MCF 10A (cell line): ENCODE measurements at regions not wholly inside any gene's neighbourhood (a gene's known extent, or its start where the extent isn't known, plus 50 kb on each side); places are given as distances from the start of the nearest gene placed in this dataset.

Experiments
- BruUV-seq: library from RNA; stranded (reverse); fragments of 400-500 nt; replicated peaks from 2 replicates; lab custom pipeline; 2021; lab: Mats Ljungman, UMichigan
- CTCF ChIA-PET: fragments of 300-600 bp; sonication (Branson Sonifier 250); formaldehyde crosslinking; extraction: SDS; loops from one replicate; lab custom pipeline; 2021; ENCODE audit warnings: antibody characterized with exemption, inconsistent platforms; lab: Yijun Ruan, JAX
- POLR2A ChIA-PET: fragments of 300-600, 350-650 bp; sonication (Branson Sonifier 250); formaldehyde crosslinking; extraction: SDS; loops from one replicate; lab custom pipeline; 2020; ENCODE audit warnings: antibody characterized with exemption, inconsistent platforms; lab: Yijun Ruan, JAX
- DNase-seq: peaks from one replicate; pipeline ENCODE4 v3.0.0-alpha.2; 2018; ENCODE audit not compliant: unreplicated experiment
- H3K27ac Mint-ChIP-seq: one replicate; pipeline ENCODE4 v1.8.0; 2022; ENCODE audit warnings: mild to moderate bottlenecking, low read depth, mixed read lengths; ENCODE audit not compliant: unreplicated experiment
- H3K27me3 Mint-ChIP-seq: one replicate; pipeline ENCODE4 v1.8.0; 2022; ENCODE audit warnings: mixed read lengths; ENCODE audit not compliant: insufficient read depth, unreplicated experiment
- H3K36me3 Mint-ChIP-seq: one replicate; pipeline ENCODE4 v1.8.0; 2022; ENCODE audit warnings: mild to moderate bottlenecking, moderate library complexity, mixed read lengths; ENCODE audit not compliant: insufficient read depth, unreplicated experiment
- H3K4me1 Mint-ChIP-seq: one replicate; pipeline ENCODE4 v1.8.0; 2022; ENCODE audit warnings: mixed read lengths; ENCODE audit not compliant: insufficient read depth, unreplicated experiment
- H3K4me3 Mint-ChIP-seq: one replicate; pipeline ENCODE4 v1.8.0; 2022; ENCODE audit warnings: mild to moderate bottlenecking, moderate library complexity, mixed read lengths; ENCODE audit not compliant: unreplicated experiment
- H3K9me3 Mint-ChIP-seq: one replicate; pipeline ENCODE4 v1.8.0; 2022; ENCODE audit warnings: mixed read lengths; ENCODE audit not compliant: unreplicated experiment
- intact Hi-C: fragments of 100-400 bp; cut with micrococcal nuclease; formaldehyde crosslinking; loops from 2 replicates; pipeline ENCODE4 v1.14.1; 2022
- TF ChIP-seq, protein P1 (sequence below): fragments of 200-600 bp; IDR thresholded peaks from one replicate; pipeline ENCODE4 v1.8.0; 2022; ENCODE audit warnings: antibody characterized with exemption, mild to moderate bottlenecking; ENCODE audit not compliant: unreplicated experiment

DNA sequence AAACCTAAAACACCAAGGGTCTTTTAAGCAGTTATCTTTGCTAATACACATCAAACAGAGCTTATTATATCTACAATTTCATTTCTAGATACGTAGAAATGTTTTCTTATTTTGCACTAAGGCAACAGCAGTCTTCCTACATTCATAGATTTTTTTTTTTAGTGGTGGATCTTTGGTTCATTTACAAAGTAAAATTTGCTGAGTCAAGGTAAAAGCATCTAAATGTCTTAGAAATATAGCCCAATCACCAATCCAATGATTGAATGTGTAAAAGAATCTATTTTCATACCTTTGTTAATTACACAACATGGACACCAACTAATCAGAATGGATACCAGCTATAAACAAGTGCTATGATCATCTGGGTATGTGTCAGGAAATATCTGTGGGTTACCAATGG, 272.2 kb upstream of the TMPO start:
- no peak overlapping the region for H3K27ac Mint-ChIP-seq
- ChIA-PET POLR2A (interaction anchor here (0.6 kb wide), 1 partner anchor 1588 kb away, joined by 5 read pairs; no protein-coding TSS in a partner anchor), CTCF (no interaction called here)
- intact Hi-C loops = no loop called here
- H3K4me1 Mint-ChIP-seq = peaks cover 6% of the 10 kb centered on the region
- H3K4me3 Mint-ChIP-seq = no peak overlapping the region
- no TSS peak for BruUV-seq
- TF ChIP-seq, protein P1, sequence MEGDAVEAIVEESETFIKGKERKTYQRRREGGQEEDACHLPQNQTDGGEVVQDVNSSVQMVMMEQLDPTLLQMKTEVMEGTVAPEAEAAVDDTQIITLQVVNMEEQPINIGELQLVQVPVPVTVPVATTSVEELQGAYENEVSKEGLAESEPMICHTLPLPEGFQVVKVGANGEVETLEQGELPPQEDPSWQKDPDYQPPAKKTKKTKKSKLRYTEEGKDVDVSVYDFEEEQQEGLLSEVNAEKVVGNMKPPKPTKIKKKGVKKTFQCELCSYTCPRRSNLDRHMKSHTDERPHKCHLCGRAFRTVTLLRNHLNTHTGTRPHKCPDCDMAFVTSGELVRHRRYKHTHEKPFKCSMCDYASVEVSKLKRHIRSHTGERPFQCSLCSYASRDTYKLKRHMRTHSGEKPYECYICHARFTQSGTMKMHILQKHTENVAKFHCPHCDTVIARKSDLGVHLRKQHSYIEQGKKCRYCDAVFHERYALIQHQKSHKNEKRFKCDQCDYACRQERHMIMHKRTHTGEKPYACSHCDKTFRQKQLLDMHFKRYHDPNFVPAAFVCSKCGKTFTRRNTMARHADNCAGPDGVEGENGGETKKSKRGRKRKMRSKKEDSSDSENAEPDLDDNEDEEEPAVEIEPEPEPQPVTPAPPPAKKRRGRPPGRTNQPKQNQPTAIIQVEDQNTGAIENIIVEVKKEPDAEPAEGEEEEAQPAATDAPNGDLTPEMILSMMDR = no peak
- H3K9me3 Mint-ChIP-seq = no peaks in the 10 kb centered on the region
- no peak for DNase-seq
- no peaks in the 10 kb centered on the region for H3K36me3 Mint-ChIP-seq
- H3K27me3 Mint-ChIP-seq = peaks cover 18% of the 10 kb centered on the region

- no TSS peak for BruUV-seq
- intact Hi-C loops = no loop called here
- no peaks in the 10 kb centered on the region for H3K36me3 Mint-ChIP-seq
- H3K9me3 Mint-ChIP-seq = no peaks in the 10 kb centered on the region
- CTCF ChIA-PET = interaction anchor here (0.5 kb wide), 1 partner anchor 1329 kb away, joined by 3 read pairs; no protein-coding TSS in a partner anchor
- DNase-seq = no peak
- H3K4me1 Mint-ChIP-seq = no peaks in the 10 kb centered on the region
- peaks cover 20% of the 10 kb centered on the region for H3K27me3 Mint-ChIP-seq
- TF ChIP-seq, protein P1 = no peak
- H3K4me3 Mint-ChIP-seq = no peak overlapping the region
- H3K27ac Mint-ChIP-seq = no peak overlapping the region
- POLR2A ChIA-PET = no interaction called here
Observed at GRCh38 chr12:98244136-98244535, 271.3 kb upstream of the TMPO start.

GRCh38 chr12:98253207-98254037, 262.0 kb upstream of the TMPO start:
- no peaks in the 10 kb centered on the region for H3K4me1 Mint-ChIP-seq
- intact Hi-C loops = no loop called here
- ChIA-PET CTCF (interaction anchor here (0.6 kb wide), 1 partner anchor 186 kb away, joined by 3 read pairs; no protein-coding TSS in a partner anchor), POLR2A (no interaction called here)
- no peak overlapping the region for H3K4me3 Mint-ChIP-seq
- H3K27ac Mint-ChIP-seq = no peak overlapping the region
- H3K36me3 Mint-ChIP-seq = no peaks in the 10 kb centered on the region
- TF ChIP-seq, protein P1 = no peak
- peaks cover 27% of the 10 kb centered on the region for H3K27me3 Mint-ChIP-seq
- no peak for DNase-seq
- H3K9me3 Mint-ChIP-seq = no peaks in the 10 kb centered on the region
- no TSS peak for BruUV-seq

DNA sequence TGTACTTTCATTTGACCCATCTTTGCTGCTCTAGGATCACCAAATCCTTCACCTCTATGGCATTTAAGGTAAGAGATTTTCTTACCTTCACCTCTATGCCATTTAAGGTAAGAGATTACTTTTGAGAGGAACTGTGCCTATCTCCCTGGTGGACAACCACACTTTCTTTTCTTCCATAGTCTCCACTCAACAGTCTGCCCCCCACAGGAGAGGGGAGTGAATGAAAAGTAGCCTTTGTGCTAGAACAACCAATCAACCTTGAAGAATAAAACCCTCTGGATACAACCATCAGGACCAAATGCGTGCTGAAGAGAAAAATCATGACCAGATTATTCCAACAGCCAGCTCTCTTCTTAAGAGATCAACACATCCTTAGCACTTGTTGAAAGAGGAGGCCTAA, 258.6 kb upstream of the TMPO start:
- no peaks in the 10 kb centered on the region for H3K4me1 Mint-ChIP-seq
- no peaks in the 10 kb centered on the region for H3K9me3 Mint-ChIP-seq
- ChIA-PET POLR2A (no interaction called here), CTCF (no interaction called here)
- no peak overlapping the region for H3K27ac Mint-ChIP-seq
- intact Hi-C loops = no loop called here
- peaks cover 47% of the 10 kb centered on the region for H3K27me3 Mint-ChIP-seq
- no peak overlapping the region for H3K4me3 Mint-ChIP-seq
- BruUV-seq = no TSS peak
- TF ChIP-seq, protein P1 = no peak
- H3K36me3 Mint-ChIP-seq = no peaks in the 10 kb centered on the region
- no peak for DNase-seq
